ENCODE measurements at regions not wholly inside any gene's neighbourhood (a gene's known extent, or its start where the extent isn't known, plus 50 kb on each side); places are given as distances from the start of the nearest gene placed in this dataset.

DNA sequence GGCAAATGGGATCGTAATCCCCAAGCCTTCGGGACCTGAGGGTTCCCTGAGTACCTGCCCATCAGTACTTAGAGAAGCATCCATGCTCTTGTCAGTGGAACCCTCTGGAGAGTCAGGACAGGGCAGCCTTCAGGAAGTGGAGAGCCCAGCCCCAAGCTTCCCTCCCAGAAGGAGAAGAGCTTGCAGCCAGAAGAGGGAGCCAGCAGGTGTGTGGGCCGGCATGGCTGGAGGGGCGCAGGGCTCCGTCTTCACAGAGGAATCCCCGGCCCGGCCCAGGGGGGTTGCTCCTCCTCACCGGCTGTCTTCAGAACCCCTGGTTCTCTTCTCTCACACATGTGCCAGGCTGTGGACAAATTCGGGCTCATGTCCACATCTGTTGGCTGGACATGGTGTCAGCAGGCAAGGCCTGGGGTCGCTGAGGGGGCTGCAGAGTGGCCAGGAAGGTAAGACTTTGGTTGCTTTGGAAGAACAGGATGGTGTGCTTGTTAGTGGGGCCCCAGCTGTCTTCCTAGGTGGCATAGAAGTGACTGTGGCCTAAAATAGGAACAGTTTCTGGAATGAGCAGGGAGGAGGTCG is 58.9 kb upstream of the RXRA start:
- no peak for TF ChIP-seq POLR2AphosphoS5 (IDR thresholded peaks at IDR 0.05; ENCODE audit: low read depth, low read length)
- no peak for TF ChIP-seq POLR2A (IDR thresholded peaks at IDR 0.05; ENCODE audit: low read depth, low read length)
- TF ChIP-seq TAF1 (IDR thresholded peaks at IDR 0.05; ENCODE audit: low read depth, low read length) = no peak
- TF ChIP-seq SPI1 (IDR thresholded peaks at IDR 0.05; ENCODE audit: low read depth, low read length) = no peak
- TF ChIP-seq PAX5 (IDR thresholded peaks at IDR 0.05; ENCODE audit: insufficient read depth, low read length, severe bottlenecking) = no peak

Data from GM12891 (cell line).